Neural cell (in vitro differentiated cells): ENCODE measurements at regions not wholly inside any gene's neighbourhood (a gene's known extent, or its start where the extent isn't known, plus 50 kb on each side); places are given as distances from the start of the nearest gene placed in this dataset.

Experiments
- H2AFZ ChIP-seq: fragments of 200-600, 300-800 bp; sonication (generic), shearing (Covaris generic); 2 replicates; pipeline ENCODE4 v1.6.0; 2014; ENCODE audit warnings: low read depth, mild to moderate bottlenecking, antibody characterized with exemption, low read length, moderate library complexity
- H3F3A ChIP-seq: fragments of 200-600 bp; shearing (Covaris generic); 2 replicates; pipeline ENCODE4 v1.6.1; 2016; ENCODE audit warnings: mild to moderate bottlenecking, moderate library complexity, mixed read lengths, antibody characterized with exemption, low read length; ENCODE audit not compliant: insufficient read depth, poor library complexity, severe bottlenecking
- H3K27ac ChIP-seq: fragments of 200-600, 300-800 bp; sonication (generic), shearing (Covaris generic); 2 replicates; pipeline ENCODE4 v1.5.1; 2014; ENCODE audit warnings: mild to moderate bottlenecking, low read length, moderate library complexity
- H3K27me3 ChIP-seq: fragments of 300-800, 200-600 bp; sonication (generic), shearing (Covaris generic); 2 replicates; pipeline ENCODE4 v1.6.0; 2014; ENCODE audit warnings: mild to moderate bottlenecking, low read depth, low read length, moderate library complexity; ENCODE audit not compliant: insufficient read depth
- H3K36me3 ChIP-seq: fragments of 300-800, 200-600 bp; sonication (generic), shearing (Covaris generic); 2 replicates; pipeline ENCODE4 v1.5.1; 2014; ENCODE audit warnings: mild to moderate bottlenecking, antibody characterized with exemption, low read length, moderate library complexity; ENCODE audit not compliant: insufficient read depth
- H3K4me2 ChIP-seq: fragments of 300-800, 200-600 bp; sonication (generic), shearing (Covaris generic); 2 replicates; pipeline ENCODE4 v1.6.0; 2014; ENCODE audit warnings: mild to moderate bottlenecking, low read length
- H3K4me3 ChIP-seq: fragments of 300-800, 200-600 bp; sonication (generic), shearing (Covaris generic); 2 replicates; pipeline ENCODE4 v1.5.1; 2014; ENCODE audit warnings: mild to moderate bottlenecking, low read length, moderate library complexity
- H3K79me2 ChIP-seq: fragments of 200-600 bp; shearing (Covaris generic); replicated peaks from 2 replicates; pipeline ENCODE4 v1.6.0; 2014; ENCODE audit warnings: mild to moderate bottlenecking, low read length, moderate library complexity; ENCODE audit not compliant: insufficient read depth
- H3K9ac ChIP-seq: fragments of 300-800, 200-600 bp; sonication (generic), shearing (Covaris generic); 2 replicates; pipeline ENCODE4 v1.6.1; 2016; ENCODE audit warnings: mild to moderate bottlenecking, low read length, mixed read lengths
- H3K9me2 ChIP-seq: fragments of 200-600 bp; shearing (Covaris generic); 2 replicates; pipeline ENCODE4 v1.6.1; 2016; ENCODE audit warnings: mild to moderate bottlenecking, low read length, mixed read lengths; ENCODE audit not compliant: insufficient read depth
- H3K9me3 ChIP-seq: fragments of 200-600, 300-800 bp; sonication (generic), shearing (Covaris generic); 2 replicates; pipeline ENCODE4 v1.6.1; 2016; ENCODE audit warnings: mild to moderate bottlenecking, mixed run types, low read length, moderate library complexity, mixed read lengths
- H4K20me1 ChIP-seq: fragments of 200-600 bp; shearing (Covaris generic); 2 replicates; pipeline ENCODE4 v1.6.1; 2016; ENCODE audit warnings: mild to moderate bottlenecking, mixed run types; ENCODE audit not compliant: insufficient read depth
- EP300 ChIP-seq: fragments of 450-650 bp; conservative IDR thresholded peaks from 2 replicates; pipeline ENCODE4 v1.6.1; 2014; ENCODE audit warnings: antibody characterized with exemption, mild to moderate bottlenecking, moderate library complexity; ENCODE audit not compliant: poor library complexity, severe bottlenecking
- EZH2 ChIP-seq: fragments of 200-600, 300-800 bp; shearing (Covaris generic), sonication (generic); IDR thresholded peaks from 2 replicates; pipeline ENCODE4 v1.6.1; 2014; ENCODE audit warnings: antibody characterized with exemption, low read length, borderline replicate concordance, mild to moderate bottlenecking; ENCODE audit not compliant: insufficient read depth, poor library complexity, severe bottlenecking
- MXI1 ChIP-seq: fragments of 450-650 bp; conservative IDR thresholded peaks from 2 replicates; pipeline ENCODE4 v1.6.1; 2014; ENCODE audit warnings: antibody characterized with exemption, mild to moderate bottlenecking; ENCODE audit not compliant: poor library complexity, severe bottlenecking
- POLR2AphosphoS5 ChIP-seq: IDR thresholded peaks from 2 replicates; pipeline ENCODE4 v1.6.1; 2012
- RAD21 ChIP-seq: fragments of 450-650 bp; conservative IDR thresholded peaks from 2 replicates; pipeline ENCODE4 v1.6.1; 2014; ENCODE audit warnings: antibody characterized with exemption, mild to moderate bottlenecking, moderate library complexity
- SMC3 ChIP-seq: fragments of 450-650 bp; conservative IDR thresholded peaks from 2 replicates; pipeline ENCODE4 v1.6.1; 2014; ENCODE audit warnings: antibody characterized with exemption, mild to moderate bottlenecking, moderate library complexity; ENCODE audit not compliant: poor library complexity
- TAF1 ChIP-seq: IDR thresholded peaks from 2 replicates; pipeline ENCODE4 v1.6.1; 2012; ENCODE audit warnings: low read depth
- TF ChIP-seq, protein P1 (sequence below): fragments of 450-650 bp; IDR thresholded peaks from 2 replicates; pipeline ENCODE4 v1.5.1; 2014; ENCODE audit warnings: antibody characterized with exemption, mild to moderate bottlenecking, moderate library complexity; ENCODE audit not compliant: poor library complexity, severe bottlenecking
- TF ChIP-seq, protein P2 (sequence below): IDR thresholded peaks from 2 replicates; pipeline ENCODE4 v1.6.1; 2012; ENCODE audit warnings: borderline replicate concordance

DNA sequence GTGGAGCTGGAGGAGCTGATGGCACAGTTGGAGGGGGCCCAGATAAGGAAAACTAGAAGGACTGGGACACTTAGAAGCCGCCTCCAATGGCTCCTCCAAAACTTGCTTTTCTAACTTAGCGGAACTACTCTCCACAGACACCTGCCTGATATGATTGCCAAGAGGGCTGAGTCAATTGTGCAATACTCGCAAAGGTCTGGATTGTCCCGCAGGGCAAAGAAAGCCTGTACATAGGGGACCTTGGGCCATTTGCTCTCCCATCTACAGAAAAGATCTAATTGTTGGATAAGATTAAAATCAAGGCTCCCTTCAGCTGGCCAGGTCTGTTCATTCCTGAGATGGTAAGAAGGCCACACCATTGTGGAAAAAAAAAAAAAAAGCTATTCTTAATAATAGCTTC is 69.7 kb upstream of the ATP11B start:
- Histone ChIP-seq H3K9me2 (no peaks in the 10 kb centered on the region), H3K4me2 (no peak overlapping the region), H3K27ac (no peak overlapping the region), H3K79me2 (no peaks in the 10 kb centered on the region), H3K36me3 (no peaks in the 10 kb centered on the region), H4K20me1 (no peaks in the 10 kb centered on the region), H3K4me3 (no peak overlapping the region), H3K9ac (no peak overlapping the region), H3K27me3 (no peaks in the 10 kb centered on the region), H3K9me3 (no peaks in the 10 kb centered on the region), H2AFZ (no peak overlapping the region), H3F3A (no peaks in the 10 kb centered on the region)
- no peak for TF ChIP-seq EZH2
- TF ChIP-seq, protein P1, sequence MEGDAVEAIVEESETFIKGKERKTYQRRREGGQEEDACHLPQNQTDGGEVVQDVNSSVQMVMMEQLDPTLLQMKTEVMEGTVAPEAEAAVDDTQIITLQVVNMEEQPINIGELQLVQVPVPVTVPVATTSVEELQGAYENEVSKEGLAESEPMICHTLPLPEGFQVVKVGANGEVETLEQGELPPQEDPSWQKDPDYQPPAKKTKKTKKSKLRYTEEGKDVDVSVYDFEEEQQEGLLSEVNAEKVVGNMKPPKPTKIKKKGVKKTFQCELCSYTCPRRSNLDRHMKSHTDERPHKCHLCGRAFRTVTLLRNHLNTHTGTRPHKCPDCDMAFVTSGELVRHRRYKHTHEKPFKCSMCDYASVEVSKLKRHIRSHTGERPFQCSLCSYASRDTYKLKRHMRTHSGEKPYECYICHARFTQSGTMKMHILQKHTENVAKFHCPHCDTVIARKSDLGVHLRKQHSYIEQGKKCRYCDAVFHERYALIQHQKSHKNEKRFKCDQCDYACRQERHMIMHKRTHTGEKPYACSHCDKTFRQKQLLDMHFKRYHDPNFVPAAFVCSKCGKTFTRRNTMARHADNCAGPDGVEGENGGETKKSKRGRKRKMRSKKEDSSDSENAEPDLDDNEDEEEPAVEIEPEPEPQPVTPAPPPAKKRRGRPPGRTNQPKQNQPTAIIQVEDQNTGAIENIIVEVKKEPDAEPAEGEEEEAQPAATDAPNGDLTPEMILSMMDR = no peak
- TF ChIP-seq POLR2AphosphoS5 = no peak
- TF ChIP-seq, protein P2, sequence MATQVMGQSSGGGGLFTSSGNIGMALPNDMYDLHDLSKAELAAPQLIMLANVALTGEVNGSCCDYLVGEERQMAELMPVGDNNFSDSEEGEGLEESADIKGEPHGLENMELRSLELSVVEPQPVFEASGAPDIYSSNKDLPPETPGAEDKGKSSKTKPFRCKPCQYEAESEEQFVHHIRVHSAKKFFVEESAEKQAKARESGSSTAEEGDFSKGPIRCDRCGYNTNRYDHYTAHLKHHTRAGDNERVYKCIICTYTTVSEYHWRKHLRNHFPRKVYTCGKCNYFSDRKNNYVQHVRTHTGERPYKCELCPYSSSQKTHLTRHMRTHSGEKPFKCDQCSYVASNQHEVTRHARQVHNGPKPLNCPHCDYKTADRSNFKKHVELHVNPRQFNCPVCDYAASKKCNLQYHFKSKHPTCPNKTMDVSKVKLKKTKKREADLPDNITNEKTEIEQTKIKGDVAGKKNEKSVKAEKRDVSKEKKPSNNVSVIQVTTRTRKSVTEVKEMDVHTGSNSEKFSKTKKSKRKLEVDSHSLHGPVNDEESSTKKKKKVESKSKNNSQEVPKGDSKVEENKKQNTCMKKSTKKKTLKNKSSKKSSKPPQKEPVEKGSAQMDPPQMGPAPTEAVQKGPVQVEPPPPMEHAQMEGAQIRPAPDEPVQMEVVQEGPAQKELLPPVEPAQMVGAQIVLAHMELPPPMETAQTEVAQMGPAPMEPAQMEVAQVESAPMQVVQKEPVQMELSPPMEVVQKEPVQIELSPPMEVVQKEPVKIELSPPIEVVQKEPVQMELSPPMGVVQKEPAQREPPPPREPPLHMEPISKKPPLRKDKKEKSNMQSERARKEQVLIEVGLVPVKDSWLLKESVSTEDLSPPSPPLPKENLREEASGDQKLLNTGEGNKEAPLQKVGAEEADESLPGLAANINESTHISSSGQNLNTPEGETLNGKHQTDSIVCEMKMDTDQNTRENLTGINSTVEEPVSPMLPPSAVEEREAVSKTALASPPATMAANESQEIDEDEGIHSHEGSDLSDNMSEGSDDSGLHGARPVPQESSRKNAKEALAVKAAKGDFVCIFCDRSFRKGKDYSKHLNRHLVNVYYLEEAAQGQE = no peak
- TF ChIP-seq MXI1 = no peak
- TF ChIP-seq EP300 = no peak
- TF ChIP-seq RAD21 = no peak
- TF ChIP-seq SMC3 = no peak
- no peak for TF ChIP-seq TAF1

DNA sequence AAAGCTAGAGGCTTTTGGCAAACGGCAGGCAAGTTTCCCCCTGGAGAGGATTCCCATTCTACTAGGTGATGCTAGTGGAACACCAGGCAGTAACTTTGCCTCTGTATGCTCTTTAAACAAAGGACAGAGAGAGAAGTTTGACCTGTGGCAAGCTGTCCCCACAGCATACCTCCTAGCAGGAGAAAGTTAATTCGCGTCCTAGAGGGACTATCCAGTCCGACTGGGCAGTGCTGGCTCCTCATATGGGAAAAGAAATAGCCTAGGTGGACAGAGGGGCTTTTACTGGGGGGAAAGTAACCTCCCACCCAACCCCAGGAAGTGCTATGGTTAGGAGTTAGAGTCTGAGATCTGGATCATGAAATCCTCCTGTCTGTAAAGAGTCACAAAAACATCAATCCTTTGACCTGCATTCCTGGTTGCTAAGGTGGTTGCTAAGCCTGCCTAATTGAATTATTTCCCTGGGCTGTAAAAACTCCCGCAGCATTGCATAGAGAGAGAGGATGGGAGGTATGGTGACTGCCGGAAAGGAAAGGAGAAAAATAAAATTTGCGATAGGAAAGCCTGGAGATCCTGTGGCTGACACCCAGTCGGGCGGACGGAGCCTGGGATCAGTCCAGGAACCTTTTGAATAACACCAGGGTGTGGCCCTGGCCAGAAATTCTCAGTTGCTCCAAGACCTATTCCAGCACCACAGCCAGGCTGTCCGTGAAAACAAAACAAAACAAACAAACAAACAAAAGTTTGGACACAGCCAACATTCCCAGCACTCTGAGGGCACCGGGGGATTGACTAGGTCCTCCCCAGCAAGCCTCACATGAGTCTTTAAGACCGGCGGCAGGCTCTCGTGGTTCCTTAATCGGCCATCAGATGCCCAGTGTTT is 67.7 kb upstream of the ATP11B start:
- Histone ChIP-seq H3K4me2 (no peak overlapping the region), H2AFZ (no peak overlapping the region)
- TF ChIP-seq EP300 = no peak
- TF ChIP-seq RAD21 = no peak
- TF ChIP-seq, protein P2 = no peak
- TF ChIP-seq EZH2 = no peak
- no peak for TF ChIP-seq TAF1
- no peak for TF ChIP-seq POLR2AphosphoS5
- no peak for TF ChIP-seq MXI1
- TF ChIP-seq, protein P1 = no peak

More for the DNA sequence above, 67.7 kb upstream of the ATP11B start:
- no peaks in the 10 kb centered on the region for H3F3A ChIP-seq
- no peak overlapping the region for H3K27ac ChIP-seq
- H3K36me3 ChIP-seq = no peaks in the 10 kb centered on the region
- H3K9me3 ChIP-seq = no peaks in the 10 kb centered on the region
- H3K9me2 ChIP-seq = no peaks in the 10 kb centered on the region
- H3K27me3 ChIP-seq = no peaks in the 10 kb centered on the region
- peak overlapping the region; percentile 2 for H3K4me3 ChIP-seq
- H3K79me2 ChIP-seq = no peaks in the 10 kb centered on the region
- no peak overlapping the region for H3K9ac ChIP-seq
- no peaks in the 10 kb centered on the region for H4K20me1 ChIP-seq
